GM23338 (cell line): ENCODE measurements at regions not wholly inside any gene's neighbourhood (a gene's known extent, or its start where the extent isn't known, plus 50 kb on each side); places are given as distances from the start of the nearest gene placed in this dataset.
"Not testable (repeated sequence)": the region's sequence is repeated elsewhere in the genome, so short reads cannot be mapped to it uniquely, and the experiment has no call there.

Experiments
- ATAC-seq: fragments of 200-7000 bp; cut with Tn5 transposase; 3 replicates; pipeline ENCODE4 v1.9.1; 2020
- DNase-seq: peaks from one replicate; pipeline ENCODE4 v3.0.0-alpha.2; 2015; ENCODE audit warnings: low spot score
- H2AFZ ChIP-seq: fragments of 200-600 bp; sonication (generic); 2 replicates; pipeline ENCODE4 v1.8.0; 2016; ENCODE audit warnings: antibody characterized with exemption, mild to moderate bottlenecking, moderate library complexity
- H3F3A ChIP-seq: fragments of 200-600 bp; sonication (generic); replicated peaks from 2 replicates; pipeline ENCODE4 v1.8.0; 2017; ENCODE audit warnings: antibody characterized with exemption, mixed run types, low read depth
- H3K27ac ChIP-seq: fragments of 200-600 bp; sonication (generic); 2 replicates; pipeline ENCODE4 v1.6.1; 2016; ENCODE audit warnings: low read depth
- H3K27me3 ChIP-seq: fragments of 200-600 bp; sonication (generic); 2 replicates; pipeline ENCODE4 v1.8.0; 2016; ENCODE audit warnings: mild to moderate bottlenecking, mixed run types, moderate library complexity; ENCODE audit not compliant: insufficient read depth
- H3K36me3 ChIP-seq: fragments of 200-600 bp; sonication (generic); 2 replicates; pipeline ENCODE4 v1.8.0; 2016; ENCODE audit warnings: mild to moderate bottlenecking; ENCODE audit not compliant: insufficient read depth
- H3K4me1 ChIP-seq: fragments of 200-600 bp; sonication (generic); 2 replicates; pipeline ENCODE4 v1.8.0; 2016; ENCODE audit warnings: mild to moderate bottlenecking, moderate library complexity; ENCODE audit not compliant: insufficient read depth
- H3K4me2 ChIP-seq: fragments of 200-600 bp; sonication (generic); 2 replicates; pipeline ENCODE4 v1.7.1; 2017; ENCODE audit warnings: mixed run types
- H3K4me3 ChIP-seq: fragments of 200-600 bp; sonication (generic); 2 replicates; pipeline ENCODE4 v1.6.1; 2016; ENCODE audit warnings: mixed run types
- H3K79me2 ChIP-seq: fragments of 200-600 bp; sonication (generic); replicated peaks from 2 replicates; pipeline ENCODE4 v1.8.0; 2017; ENCODE audit warnings: mild to moderate bottlenecking; ENCODE audit not compliant: insufficient read depth
- H3K9me2 ChIP-seq: fragments of 200-600 bp; sonication (generic); 2 replicates; pipeline ENCODE4 v1.8.0; 2017; ENCODE audit not compliant: insufficient read depth
- H4K20me1 ChIP-seq: fragments of 200-600 bp; sonication (generic); replicated peaks from 2 replicates; pipeline ENCODE4 v1.8.0; 2017; ENCODE audit warnings: mild to moderate bottlenecking; ENCODE audit not compliant: insufficient read depth
- H3K27ac Mint-ChIP-seq: 2 replicates; pipeline ENCODE4 v1.8.0; 2020; ENCODE audit warnings: inconsistent platforms, mild to moderate bottlenecking, moderate library complexity, mixed read lengths
- H3K27me3 Mint-ChIP-seq: 3 replicates; pipeline ENCODE4 v1.8.0; 2022; ENCODE audit warnings: low read depth, mild to moderate bottlenecking, moderate library complexity, mixed read lengths, inconsistent platforms; ENCODE audit not compliant: insufficient read depth, poor library complexity
- H3K36me3 Mint-ChIP-seq: 3 replicates; pipeline ENCODE4 v1.8.0; 2021; ENCODE audit warnings: low read depth, mild to moderate bottlenecking, inconsistent platforms, moderate library complexity, mixed read lengths
- H3K4me1 Mint-ChIP-seq: 3 replicates; pipeline ENCODE4 v1.8.0; 2020; ENCODE audit warnings: mild to moderate bottlenecking, inconsistent platforms, mixed read lengths
- H3K4me3 Mint-ChIP-seq: 3 replicates; pipeline ENCODE4 v1.8.0; 2021; ENCODE audit warnings: moderate library complexity, mild to moderate bottlenecking, inconsistent platforms, mixed read lengths
- H3K9me3 Mint-ChIP-seq: 3 replicates; pipeline ENCODE4 v1.8.0; 2020; ENCODE audit warnings: moderate library complexity, mild to moderate bottlenecking, inconsistent platforms, mixed read lengths
- CREB1 ChIP-seq: fragments of 250-450 bp; sonication (Bioruptor Pico); IDR thresholded peaks from 2 replicates; pipeline ENCODE4 v1.5.0; 2020; ENCODE audit warnings: low read depth, mild to moderate bottlenecking, moderate library complexity
- EZH2 ChIP-seq: fragments of 200-600 bp; sonication (generic); IDR thresholded peaks from one replicate; pipeline ENCODE4 v1.8.0; 2017; ENCODE audit warnings: antibody characterized with exemption, mild to moderate bottlenecking, low read depth; ENCODE audit not compliant: unreplicated experiment
- EZH2phosphoT487 ChIP-seq: fragments of 200-600 bp; sonication (generic); IDR thresholded peaks from one replicate; pipeline ENCODE4 v1.8.1; 2018; ENCODE audit warnings: antibody characterized with exemption; ENCODE audit not compliant: unreplicated experiment
- JUNB ChIP-seq: IDR thresholded peaks from one replicate; pipeline ENCODE4 v1.6.1; 2016; ENCODE audit warnings: antibody characterized with exemption; ENCODE audit not compliant: unreplicated experiment
- POLR2AphosphoS5 ChIP-seq: IDR thresholded peaks from 2 replicates; pipeline ENCODE4 v1.6.1; 2016; ENCODE audit warnings: antibody characterized with exemption, low read depth
- STAT1 ChIP-seq: IDR thresholded peaks from one replicate; pipeline ENCODE4 v1.6.1; 2016; ENCODE audit warnings: antibody characterized with exemption; ENCODE audit not compliant: unreplicated experiment
- TF ChIP-seq, protein P1 (sequence below), 2 experiments: fragments of 200-600 bp in 1 of 2; sonication (generic) in 1 of 2; conservative IDR thresholded peaks; 2 replicates each; pipeline versions ENCODE4 v1.5.1 to v1.6.1; 2016 to 2017; ENCODE audit warnings: antibody characterized with exemption in 2 of 2, low read depth in 2 of 2, mild to moderate bottlenecking in 2 of 2, moderate library complexity in 1 of 2
- TF ChIP-seq, protein P2 (sequence below): IDR thresholded peaks from 2 replicates; pipeline ENCODE4 v1.6.1; 2016; ENCODE audit warnings: antibody characterized with exemption

DNA sequence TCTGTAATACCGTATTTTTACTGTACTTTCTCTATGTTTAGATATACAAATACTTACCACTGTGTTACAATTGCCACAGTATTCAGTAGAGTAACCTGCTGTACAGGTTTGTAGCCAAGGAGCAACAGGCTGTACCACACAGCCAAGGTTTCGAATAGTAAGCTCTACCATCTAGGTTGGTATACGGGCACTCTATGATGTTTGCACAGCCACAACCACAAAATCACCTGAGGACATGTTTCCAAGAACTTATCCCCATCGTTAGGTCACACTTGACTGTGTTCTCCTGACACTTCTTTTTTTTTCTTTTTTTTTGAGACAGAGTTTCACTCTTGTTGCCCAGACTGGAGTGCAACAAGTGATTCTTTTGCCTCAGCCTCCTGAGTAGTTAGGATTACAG lies 134.6 kb upstream of the TRIM24 start:
- Histone ChIP-seq H3K79me2 (no peaks in the 10 kb centered on the region), H3K4me3 (no peak overlapping the region), H3K36me3 (0 out of 2 replicates have a peak, but pooled peaks cover 5% of the 10 kb centered on the region), H3K27me3 (no peaks in the 10 kb centered on the region), H3K4me2 (no peak overlapping the region), H3K27ac (no peak overlapping the region), H3F3A (no peaks in the 10 kb centered on the region), H4K20me1 (no peaks in the 10 kb centered on the region), H2AFZ (no peak overlapping the region), H3K4me1 (peaks cover 6% of the 10 kb centered on the region; the same call in 1 of the 2 replicates), H3K9me2 (no peaks in the 10 kb centered on the region)
- H3K36me3 Mint-ChIP-seq = peaks cover 21% of the 10 kb centered on the region
- no peaks in the 10 kb centered on the region for H3K4me1 Mint-ChIP-seq
- TF ChIP-seq STAT1 = no peak
- TF ChIP-seq, protein P1, sequence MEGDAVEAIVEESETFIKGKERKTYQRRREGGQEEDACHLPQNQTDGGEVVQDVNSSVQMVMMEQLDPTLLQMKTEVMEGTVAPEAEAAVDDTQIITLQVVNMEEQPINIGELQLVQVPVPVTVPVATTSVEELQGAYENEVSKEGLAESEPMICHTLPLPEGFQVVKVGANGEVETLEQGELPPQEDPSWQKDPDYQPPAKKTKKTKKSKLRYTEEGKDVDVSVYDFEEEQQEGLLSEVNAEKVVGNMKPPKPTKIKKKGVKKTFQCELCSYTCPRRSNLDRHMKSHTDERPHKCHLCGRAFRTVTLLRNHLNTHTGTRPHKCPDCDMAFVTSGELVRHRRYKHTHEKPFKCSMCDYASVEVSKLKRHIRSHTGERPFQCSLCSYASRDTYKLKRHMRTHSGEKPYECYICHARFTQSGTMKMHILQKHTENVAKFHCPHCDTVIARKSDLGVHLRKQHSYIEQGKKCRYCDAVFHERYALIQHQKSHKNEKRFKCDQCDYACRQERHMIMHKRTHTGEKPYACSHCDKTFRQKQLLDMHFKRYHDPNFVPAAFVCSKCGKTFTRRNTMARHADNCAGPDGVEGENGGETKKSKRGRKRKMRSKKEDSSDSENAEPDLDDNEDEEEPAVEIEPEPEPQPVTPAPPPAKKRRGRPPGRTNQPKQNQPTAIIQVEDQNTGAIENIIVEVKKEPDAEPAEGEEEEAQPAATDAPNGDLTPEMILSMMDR (conservative IDR thresholded peaks at IDR 0.05; ENCODE audit: low read depth in 2 of 2) = no peak
- no peak for TF ChIP-seq POLR2AphosphoS5
- TF ChIP-seq EZH2phosphoT487 = no peak
- no peak for TF ChIP-seq CREB1 (CRISPR knock-in tag)
- TF ChIP-seq, protein P2, sequence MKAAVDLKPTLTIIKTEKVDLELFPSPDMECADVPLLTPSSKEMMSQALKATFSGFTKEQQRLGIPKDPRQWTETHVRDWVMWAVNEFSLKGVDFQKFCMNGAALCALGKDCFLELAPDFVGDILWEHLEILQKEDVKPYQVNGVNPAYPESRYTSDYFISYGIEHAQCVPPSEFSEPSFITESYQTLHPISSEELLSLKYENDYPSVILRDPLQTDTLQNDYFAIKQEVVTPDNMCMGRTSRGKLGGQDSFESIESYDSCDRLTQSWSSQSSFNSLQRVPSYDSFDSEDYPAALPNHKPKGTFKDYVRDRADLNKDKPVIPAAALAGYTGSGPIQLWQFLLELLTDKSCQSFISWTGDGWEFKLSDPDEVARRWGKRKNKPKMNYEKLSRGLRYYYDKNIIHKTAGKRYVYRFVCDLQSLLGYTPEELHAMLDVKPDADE = no peak
- no peak for TF ChIP-seq JUNB
- TF ChIP-seq EZH2 = no peak
- H3K9me3 Mint-ChIP-seq = peaks cover 26% of the 10 kb centered on the region
- no peak overlapping the region for H3K27ac Mint-ChIP-seq
- ATAC-seq = no peak
- H3K27me3 Mint-ChIP-seq = peaks cover 2% of the 10 kb centered on the region
- no peak for DNase-seq
- H3K4me3 Mint-ChIP-seq = no peak overlapping the region

DNA sequence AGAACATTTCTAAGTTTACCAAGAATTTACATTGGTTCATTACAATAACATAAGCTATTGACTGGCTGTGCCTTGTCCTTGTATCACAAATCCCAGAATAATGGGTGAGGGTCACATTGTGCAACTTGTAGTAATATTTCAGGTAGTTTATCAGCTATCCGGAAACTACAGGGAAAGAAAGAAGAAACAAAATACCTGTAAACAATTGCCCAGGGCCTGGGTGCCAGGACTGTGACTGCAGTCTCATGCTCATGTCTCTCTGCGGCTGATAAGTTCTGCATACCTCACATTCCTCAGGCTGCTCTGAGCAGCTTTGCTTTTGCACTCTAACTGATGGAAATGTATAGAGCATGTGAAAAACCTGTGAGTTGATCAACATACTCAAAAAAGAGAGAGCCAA lies 131.8 kb upstream of the TRIM24 start:
- no peaks in the 10 kb centered on the region for H3F3A ChIP-seq
- Mint-ChIP-seq H3K27me3 (peaks cover 2% of the 10 kb centered on the region), H3K36me3 (peaks cover 21% of the 10 kb centered on the region), H3K9me3 (peaks cover 26% of the 10 kb centered on the region), H3K27ac (no peak overlapping the region), H3K4me1 (no peaks in the 10 kb centered on the region), H3K4me3 (no peak overlapping the region)
- H3K4me1 ChIP-seq = no peaks in the 10 kb centered on the region
- DNase-seq = peak; percentile 20
- H2AFZ ChIP-seq = no peak overlapping the region
- no peaks in the 10 kb centered on the region for H3K79me2 ChIP-seq
- H3K27me3 ChIP-seq = no peaks in the 10 kb centered on the region
- peak; percentile 29; the same call in 1 of the 3 replicates for ATAC-seq
- no peaks in the 10 kb centered on the region for H3K9me2 ChIP-seq
- H3K27ac ChIP-seq = no peak overlapping the region
- H4K20me1 ChIP-seq = no peaks in the 10 kb centered on the region
- H3K36me3 ChIP-seq = 0 out of 2 replicates have a peak, but pooled peaks cover 11% of the 10 kb centered on the region
- no peak overlapping the region for H3K4me2 ChIP-seq
- H3K4me3 ChIP-seq = no peak overlapping the region
- TF ChIP-seq JUNB (no peak), EZH2 (no peak), STAT1 (no peak)

DNA sequence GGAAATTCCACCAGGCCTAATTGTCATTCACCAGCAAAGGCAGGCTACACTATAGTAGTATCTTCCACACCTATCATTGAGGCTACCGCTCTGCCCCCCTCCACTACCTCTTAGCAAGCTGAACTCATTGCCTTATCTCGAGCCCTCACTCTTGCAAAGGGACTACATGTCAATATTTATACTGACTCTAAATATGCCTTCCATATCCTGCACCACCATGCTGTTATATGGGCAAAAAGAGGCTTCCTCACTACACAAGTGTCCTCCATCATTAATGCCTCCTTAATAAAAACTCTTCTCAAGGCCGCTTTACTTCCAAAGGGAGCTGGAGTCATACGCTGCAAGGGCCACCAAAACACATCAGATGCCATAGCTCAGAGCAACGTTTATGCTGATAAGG lies 127.2 kb upstream of the TRIM24 start:
- not testable (repeated sequence) for H3F3A ChIP-seq, H3K27me3 Mint-ChIP-seq, H3K27ac ChIP-seq, H3K4me3 ChIP-seq, H3K4me1 Mint-ChIP-seq, H3K27me3 ChIP-seq, H2AFZ ChIP-seq, DNase-seq, H4K20me1 ChIP-seq, H3K4me3 Mint-ChIP-seq, H3K9me2 ChIP-seq, H3K27ac Mint-ChIP-seq, ATAC-seq, H3K79me2 ChIP-seq, H3K4me1 ChIP-seq, H3K4me2 ChIP-seq
- Mint-ChIP-seq H3K36me3 (peaks cover 25% of the 10 kb centered on the region), H3K9me3 (peaks cover 27% of the 10 kb centered on the region)
- peaks cover 22% of the 10 kb centered on the region for H3K36me3 ChIP-seq
